Caki2 (cell line): ENCODE measurements at regions not wholly inside any gene's neighbourhood (a gene's known extent, or its start where the extent isn't known, plus 50 kb on each side); places are given as distances from the start of the nearest gene placed in this dataset.

Source experiments
- DNase-seq: peaks from one replicate; pipeline ENCODE4 v3.0.0-alpha.2; 2015; ENCODE audit warnings: low read depth
- in situ Hi-C: cut with HindIII; loops from 2 replicates; pipeline ENCODE4 v1.10.0; 2016; ENCODE audit warnings: low sequenced_read_pairs, low pct_unique_long_range_greater_than_20kb, mixed read lengths

DNA sequence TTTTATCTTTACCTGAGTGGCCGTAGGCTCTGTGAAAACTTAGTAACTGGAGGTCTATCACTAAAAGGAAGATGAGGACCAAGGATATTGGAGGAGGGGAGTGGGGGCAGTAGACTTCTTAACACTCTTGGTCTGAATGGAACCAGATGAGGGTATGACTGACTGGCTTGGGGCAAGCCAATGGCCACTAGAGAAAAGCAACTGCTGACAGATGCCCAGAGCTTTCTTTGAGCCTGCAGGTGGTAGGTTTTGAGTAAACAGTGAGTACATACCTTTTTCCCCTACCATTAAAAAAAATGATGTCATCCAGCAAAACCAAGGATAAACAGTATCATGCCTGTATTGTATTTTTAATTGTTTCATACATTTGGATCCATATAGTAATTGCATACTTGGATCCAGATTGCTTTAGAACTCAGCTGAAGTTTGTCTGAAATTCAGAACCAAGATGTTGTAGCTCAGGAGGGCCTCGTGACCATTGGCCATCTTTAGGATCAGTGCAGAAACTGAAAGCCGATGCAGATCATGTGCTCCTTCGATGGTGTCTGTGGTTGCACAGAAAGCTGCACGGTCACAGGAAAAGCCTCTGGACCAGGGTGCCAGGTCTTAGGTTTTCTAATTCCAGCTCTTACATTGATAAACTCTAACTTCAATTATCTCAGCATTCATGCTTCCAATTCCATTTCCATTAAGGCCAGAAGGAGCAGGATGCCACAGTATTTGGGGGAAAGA, 131.0 kb downstream of the PDGFRA start:
- in situ Hi-C loops, result no loop called here

DNA sequence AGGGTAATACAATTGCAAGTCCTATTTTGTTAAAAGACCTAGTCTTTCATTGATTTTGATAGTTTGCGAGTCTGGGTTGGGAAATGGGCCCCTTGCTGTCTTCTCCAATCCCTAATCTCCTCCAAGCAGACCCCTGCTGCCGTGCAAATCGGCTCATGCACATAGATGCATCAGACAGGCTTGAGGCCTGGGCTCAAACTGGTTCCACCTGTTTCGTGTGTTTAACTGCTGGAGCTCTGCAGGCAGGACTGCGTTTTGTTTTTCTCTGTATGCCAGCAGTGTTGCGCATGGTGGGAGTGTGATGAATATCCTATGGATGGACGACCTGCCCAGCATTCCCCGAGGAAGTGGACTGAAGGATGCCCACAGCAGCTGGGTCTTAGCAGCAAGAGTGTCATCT, 133.9 kb downstream of the PDGFRA start:
- no peak for DNase-seq
- in situ Hi-C loops, result no loop called here

More for the DNA sequence above, 131.0 kb downstream of the PDGFRA start:
- no peak for DNase-seq

DNA sequence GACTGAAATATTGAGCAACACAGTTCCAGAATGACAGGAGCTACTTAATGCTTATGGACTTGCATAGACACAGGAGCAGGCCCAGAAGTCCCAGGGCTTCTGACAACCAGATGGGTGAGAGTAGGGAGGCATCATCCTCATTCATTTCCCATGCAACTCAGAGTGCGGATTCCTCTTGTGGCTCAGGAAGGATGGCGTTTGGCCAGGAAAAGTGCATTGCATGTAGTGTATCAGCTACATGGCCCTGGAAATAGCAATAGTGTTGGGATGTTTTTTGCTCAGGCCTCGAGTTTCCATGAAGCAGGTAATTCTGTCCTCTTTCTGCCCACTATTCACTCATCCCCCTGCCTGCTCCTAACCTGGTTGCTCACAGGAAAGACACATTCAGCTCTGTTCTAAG, 136.6 kb downstream of the PDGFRA start:
- in situ Hi-C loops, result no loop called here
- no peak for DNase-seq

DNA sequence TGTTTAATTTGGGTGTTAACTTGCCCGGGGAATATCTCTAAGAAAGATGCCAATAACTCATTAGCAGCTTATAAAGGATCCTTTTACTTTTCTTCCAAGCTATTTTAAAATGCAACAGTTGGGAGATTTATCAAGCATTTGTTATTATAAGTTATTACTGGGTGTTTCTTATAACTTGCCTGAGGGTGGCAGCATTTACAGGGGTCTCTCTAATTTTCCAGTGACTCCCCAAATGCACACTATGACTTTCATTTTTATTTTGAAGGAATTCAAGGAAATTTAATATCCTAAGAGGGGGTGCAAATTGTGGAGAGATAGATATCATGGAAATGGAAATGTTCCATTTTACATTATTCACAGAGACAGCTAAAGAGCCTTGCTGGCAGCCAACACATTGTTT, 138.0 kb downstream of the PDGFRA start:
- DNase-seq, result no peak
- in situ Hi-C loops, result no loop called here

- DNase-seq, result no peak
- in situ Hi-C loops, result no loop called here
Measured at GRCh38 chr4:54368281-54369265, 139.5 kb downstream of the PDGFRA start.

DNA sequence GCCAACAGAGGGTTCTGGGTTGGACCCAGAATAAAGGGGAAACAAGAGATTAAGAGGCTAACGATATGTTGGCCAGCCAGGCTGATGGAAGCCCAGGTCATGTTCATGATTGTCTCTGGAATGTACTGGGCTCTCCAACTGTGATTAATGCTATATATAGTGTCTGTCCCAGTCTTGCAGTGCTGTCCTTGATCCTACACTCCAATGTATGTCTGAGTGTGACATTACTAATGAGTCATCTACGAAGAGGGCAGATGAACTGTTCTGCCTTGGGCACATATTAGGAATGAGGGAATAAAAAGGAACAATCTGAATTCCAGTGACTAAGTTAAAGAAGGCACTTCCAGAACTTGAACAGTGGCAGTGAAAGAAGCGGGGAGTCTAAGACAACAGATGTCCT, 142.1 kb downstream of the PDGFRA start:
- in situ Hi-C loops, result no loop called here

GRCh38 chr4:54372951-54373350, 143.9 kb downstream of the PDGFRA start:
- no peak for DNase-seq
- in situ Hi-C loops, result no loop called here

More for the DNA sequence above, 142.1 kb downstream of the PDGFRA start:
- DNase-seq, result no peak

- in situ Hi-C loops, result no loop called here
Measured at GRCh38 chr4:54373718-54374210, 144.7 kb downstream of the PDGFRA start.

GRCh38 chr4:54378461-54378860, 149.4 kb downstream of the PDGFRA start:
- in situ Hi-C loops, result no loop called here

More at GRCh38 chr4:54373718-54374210, 144.7 kb downstream of the PDGFRA start:
- DNase-seq, result no peak

DNA sequence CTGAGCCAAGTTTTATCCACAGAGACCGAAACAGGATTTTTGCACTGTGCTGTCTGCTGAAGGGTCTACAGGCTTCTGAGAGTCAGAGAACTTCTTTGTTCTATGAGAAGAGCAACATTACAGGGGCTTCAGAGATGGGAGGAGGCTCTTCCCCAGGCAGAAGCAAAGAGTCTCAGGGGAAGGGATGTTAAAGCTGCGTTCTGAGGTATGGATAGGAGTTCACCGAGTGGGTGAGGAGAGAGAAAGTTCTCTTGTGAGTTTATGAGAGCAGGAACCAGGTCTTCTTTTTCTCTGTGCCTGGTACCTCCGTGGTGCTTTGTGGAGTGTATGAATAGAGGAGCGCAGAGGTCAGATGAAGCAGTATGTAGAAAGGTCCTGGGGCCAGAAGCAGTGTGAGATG, 155.1 kb downstream of the PDGFRA start:
- DNase-seq, result no peak
- in situ Hi-C loops, result no loop called here

More at GRCh38 chr4:54378461-54378860, 149.4 kb downstream of the PDGFRA start:
- DNase-seq, result no peak

DNA sequence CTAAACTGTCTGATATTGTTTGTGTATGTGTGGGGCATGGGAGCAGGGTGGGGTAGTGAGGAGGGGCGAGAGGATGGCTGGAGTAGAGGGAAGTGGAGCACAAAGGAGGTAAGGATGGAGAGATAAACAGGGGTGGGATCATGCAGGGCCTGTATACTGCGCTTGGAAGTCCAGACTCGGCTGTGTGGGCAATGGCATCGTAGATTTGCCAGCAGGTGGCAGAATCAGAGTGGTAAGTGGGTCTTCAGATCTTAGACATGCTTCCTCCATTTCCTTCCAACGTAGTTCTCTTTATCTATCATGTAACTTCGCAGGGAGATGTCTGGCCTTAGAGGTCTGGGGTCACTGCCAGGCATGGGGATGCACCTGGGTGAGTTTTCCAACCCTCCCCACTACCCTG, 155.5 kb downstream of the PDGFRA start:
- DNase-seq, result peak; percentile 10
- in situ Hi-C loops, result no loop called here

- no peak for DNase-seq
- in situ Hi-C loops, result no loop called here
Measured at GRCh38 chr4:54386042-54386669, 157.1 kb downstream of the PDGFRA start.

GRCh38 chr4:54386693-54387092, 157.6 kb downstream of the PDGFRA start:
- in situ Hi-C loops, result no loop called here
- DNase-seq, result no peak

DNA sequence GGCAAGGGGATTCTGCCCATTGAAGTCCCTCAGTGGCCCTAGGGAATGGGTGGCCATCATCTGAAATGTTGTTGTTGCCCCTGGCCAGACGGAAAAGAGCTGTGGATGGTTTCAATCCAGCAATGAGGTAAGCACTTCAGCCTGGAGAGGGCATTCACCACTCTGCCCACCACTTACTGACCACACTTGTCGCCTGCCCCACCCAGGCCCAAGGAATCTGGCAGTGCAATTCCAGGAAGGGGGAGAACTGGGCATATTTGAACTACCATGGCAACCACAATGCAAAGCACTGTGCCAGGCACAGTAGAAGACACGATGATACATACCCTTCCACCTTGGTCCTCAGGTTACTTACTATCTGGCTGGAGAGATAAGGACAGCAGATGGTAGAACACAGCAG, 161.6 kb downstream of the PDGFRA start:
- in situ Hi-C loops, result no loop called here
- DNase-seq, result no peak

DNA sequence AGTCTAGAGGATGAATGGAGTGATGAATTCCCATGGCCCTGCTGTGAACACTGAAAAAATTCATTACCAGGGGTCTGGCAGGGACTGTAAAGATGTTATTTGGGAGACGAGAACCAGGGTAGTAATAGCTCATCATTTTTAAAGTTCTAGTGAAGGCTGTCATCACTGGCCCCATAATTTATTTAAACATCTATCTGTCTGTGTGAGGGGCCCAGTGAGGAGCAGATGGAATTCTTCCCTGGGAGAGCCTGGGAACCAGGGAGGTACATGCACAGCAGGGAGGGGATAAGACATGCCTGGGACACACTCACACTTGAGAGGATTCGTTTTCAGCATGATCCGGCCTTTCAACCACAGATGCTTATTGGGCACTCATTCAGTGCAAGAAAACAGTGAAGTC, 162.0 kb downstream of the PDGFRA start:
- no peak for DNase-seq
- in situ Hi-C loops, result no loop called here

DNA sequence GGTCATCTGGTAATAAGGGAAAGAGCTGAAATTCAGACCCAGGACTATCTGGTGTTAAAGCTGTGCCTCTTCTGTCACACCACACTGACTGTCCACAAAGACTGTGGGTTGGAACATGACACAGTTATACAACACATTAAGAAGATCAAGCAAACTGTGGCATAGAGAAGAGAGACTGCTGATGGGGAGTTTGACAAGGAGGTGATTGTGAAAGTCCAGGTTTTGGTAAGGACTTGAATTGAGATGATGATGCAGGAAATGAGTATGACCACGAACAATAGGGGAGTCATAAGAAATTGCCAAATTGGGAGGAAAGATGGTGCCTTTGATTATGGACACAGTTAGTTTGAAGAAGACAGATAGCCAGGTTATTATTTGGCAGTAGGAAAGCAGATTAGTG, 163.4 kb downstream of the PDGFRA start:
- in situ Hi-C loops, result no loop called here
- DNase-seq, result no peak

DNA sequence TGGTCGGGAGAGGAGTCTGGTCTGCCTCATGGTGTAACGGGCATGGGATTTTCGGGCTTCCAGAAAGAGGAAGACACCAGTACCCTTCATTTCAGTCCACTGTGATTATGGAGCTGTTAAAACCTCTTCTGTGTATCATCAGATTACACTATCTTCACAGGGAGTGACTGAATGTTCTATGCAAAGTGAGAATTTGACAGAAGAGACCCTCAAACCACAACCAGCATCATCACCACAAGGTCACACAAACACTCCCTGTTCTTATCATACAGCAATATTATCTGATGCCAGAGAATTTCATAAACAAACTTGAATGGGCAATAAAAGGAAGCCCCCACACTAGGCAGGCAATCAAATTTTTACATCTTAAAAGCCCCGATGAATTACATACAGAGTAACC, 164.2 kb downstream of the PDGFRA start:
- DNase-seq, result no peak
- in situ Hi-C loops, result no loop called here

DNA sequence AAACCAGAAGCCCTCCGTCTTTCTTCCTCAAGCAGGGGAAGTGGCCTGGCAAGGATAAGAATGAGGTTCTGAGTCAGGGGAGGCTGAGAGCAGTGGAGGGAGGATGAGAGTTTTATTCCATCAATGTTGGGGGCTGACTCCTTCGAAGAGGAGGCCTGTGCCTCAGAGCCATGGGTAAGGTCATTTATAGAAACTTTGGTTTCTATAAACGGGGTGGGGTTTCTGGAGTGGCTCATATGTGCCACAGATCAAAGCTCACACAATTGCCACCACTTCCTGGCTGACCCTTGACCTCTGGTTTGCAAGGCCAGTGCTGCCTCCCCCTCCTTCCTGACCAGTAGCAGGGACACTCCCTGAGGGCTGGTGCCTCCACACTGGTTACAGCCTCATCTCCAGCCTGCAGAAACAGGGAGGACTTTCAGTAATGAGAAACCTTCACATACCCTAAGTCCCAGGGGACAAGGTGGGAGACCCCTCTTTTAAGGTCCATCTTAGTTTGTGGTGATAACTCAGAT, 166.0 kb downstream of the PDGFRA start:
- no peak for DNase-seq

More for the DNA sequence above, 166.0 kb downstream of the PDGFRA start:
- in situ Hi-C loops, result no loop called here
